Effector memory CD8-positive, alpha-beta T cell (primary cell): ENCODE measurements at regions not wholly inside any gene's neighbourhood (a gene's known extent, or its start where the extent isn't known, plus 50 kb on each side); places are given as distances from the start of the nearest gene placed in this dataset.
"Not testable (repeated sequence)": the region's sequence is repeated elsewhere in the genome, so short reads cannot be mapped to it uniquely, and the experiment has no call there.

Experiments
- ATAC-seq: fragments of 150-1000 bp; cut with Tn5 transposase; replicated peaks from 2 replicates; pipeline ENCODE4 v1.10.0; 2021; ENCODE audit warnings: mild to moderate bottlenecking, moderate library complexity
- DNase-seq, 3 experiments: peaks; one replicate each; pipeline ENCODE4 v3.0.0; 2021
- H3K27ac Mint-ChIP-seq, 2 donors: one replicate each; pipeline ENCODE4 v1.8.0; 2022; ENCODE audit warnings: mild to moderate bottlenecking in 2 of 2, mixed read lengths in 2 of 2, moderate library complexity in 2 of 2
- H3K27me3 Mint-ChIP-seq, 2 donors: one replicate each; pipeline ENCODE4 v1.8.0; 2022; ENCODE audit warnings: mixed read lengths in 2 of 2
- H3K36me3 Mint-ChIP-seq: one replicate; pipeline ENCODE4 v1.8.0; 2022; ENCODE audit warnings: mild to moderate bottlenecking, moderate library complexity, mixed read lengths; ENCODE audit not compliant: insufficient read depth
- H3K4me1 Mint-ChIP-seq, 2 donors: one replicate each; pipeline ENCODE4 v1.8.0; 2022; ENCODE audit warnings: low read depth in 2 of 2, mixed read lengths in 2 of 2
- H3K4me3 Mint-ChIP-seq, 2 donors: one replicate each; pipeline ENCODE4 v1.8.0; 2022; ENCODE audit warnings: mild to moderate bottlenecking in 2 of 2, mixed read lengths in 2 of 2, moderate library complexity in 2 of 2
- H3K9me3 Mint-ChIP-seq, 2 donors: one replicate each; pipeline ENCODE4 v1.8.0; 2022; ENCODE audit warnings: mixed read lengths in 2 of 2

GRCh38 chr10:106296750-106297392 lies 867.6 kb downstream of the SORCS1 start:
- no peaks in the 10 kb centered on the region for H3K27me3 Mint-ChIP-seq
- H3K27ac Mint-ChIP-seq = no peak overlapping the region
- ATAC-seq (no peak), DNase-seq (no peak)
- no peaks in the 10 kb centered on the region for H3K36me3 Mint-ChIP-seq
- H3K4me1 Mint-ChIP-seq = no peaks in the 10 kb centered on the region
- peaks cover 8 to 12% of the 10 kb centered on the region in 2 donors for H3K9me3 Mint-ChIP-seq
- no peak overlapping the region for H3K4me3 Mint-ChIP-seq

GRCh38 chr10:106284802-106285587 lies 879.5 kb downstream of the SORCS1 start:
- DNase-seq (no peak), ATAC-seq (no peak)
- Mint-ChIP-seq H3K4me3 (no peak overlapping the region), H3K9me3 (peaks cover 16 to 29% of the 10 kb centered on the region in 2 donors), H3K4me1 (no peaks in the 10 kb centered on the region), H3K36me3 (no peaks in the 10 kb centered on the region), H3K27ac (no peak overlapping the region), H3K27me3 (no peaks in the 10 kb centered on the region)

- Mint-ChIP-seq H3K36me3 (no peaks in the 10 kb centered on the region), H3K9me3 (peaks cover 13 to 24% of the 10 kb centered on the region in 2 donors), H3K27me3 (no peaks in the 10 kb centered on the region), H3K27ac (no peak overlapping the region), H3K4me1 (no peaks in the 10 kb centered on the region), H3K4me3 (no peak overlapping the region)
- ATAC-seq (no peak), DNase-seq (no peak)
These were observed 883.5 kb downstream of the SORCS1 start for GRCh38 chr10:106280896-106281460.

GRCh38 chr10:106278383-106278782 lies 886.1 kb downstream of the SORCS1 start:
- Mint-ChIP-seq H3K4me1 (no peaks in the 10 kb centered on the region), H3K9me3 (peaks cover 9 to 21% of the 10 kb centered on the region in 2 donors), H3K36me3 (no peaks in the 10 kb centered on the region), H3K27me3 (no peaks in the 10 kb centered on the region), H3K27ac (no peak overlapping the region), H3K4me3 (no peak overlapping the region)
- ATAC-seq = no peak
- no peak for DNase-seq

GRCh38 chr10:106271237-106271636 lies 893.3 kb downstream of the SORCS1 start:
- no peak overlapping the region for H3K4me3 Mint-ChIP-seq

GRCh38 chr10:106268000-106268399 lies 896.5 kb downstream of the SORCS1 start:
- Mint-ChIP-seq H3K27me3 (no peaks in the 10 kb centered on the region), H3K4me1 (no peaks in the 10 kb centered on the region), H3K9me3 (peaks cover 6 to 8% of the 10 kb centered on the region in 2 donors), H3K4me3 (no peak overlapping the region), H3K36me3 (no peaks in the 10 kb centered on the region), H3K27ac (no peak overlapping the region)
- DNase-seq (no peak), ATAC-seq (no peak)

More at GRCh38 chr10:106271237-106271636, 893.3 kb downstream of the SORCS1 start:
- H3K36me3 Mint-ChIP-seq = no peaks in the 10 kb centered on the region
- no peaks in the 10 kb centered on the region for H3K27me3 Mint-ChIP-seq
- no peak overlapping the region for H3K27ac Mint-ChIP-seq
- H3K9me3 Mint-ChIP-seq = peaks cover 8 to 23% of the 10 kb centered on the region in 2 donors
- ATAC-seq (no peak), DNase-seq (no peak)
- H3K4me1 Mint-ChIP-seq = no peaks in the 10 kb centered on the region

- Mint-ChIP-seq H3K27me3 (no peaks in the 10 kb centered on the region), H3K36me3 (no peaks in the 10 kb centered on the region), H3K27ac (no peak overlapping the region), H3K4me1 (no peaks in the 10 kb centered on the region), H3K4me3 (no peak overlapping the region), H3K9me3 (peaks cover 7 to 8% of the 10 kb centered on the region in 2 donors)
- DNase-seq (no peak), ATAC-seq (no peak)
These were observed 896.9 kb downstream of the SORCS1 start for GRCh38 chr10:106267591-106267990.

GRCh38 chr10:106257432-106257831 lies 907.1 kb downstream of the SORCS1 start:
- H3K36me3 Mint-ChIP-seq, ATAC-seq, DNase-seq, H3K4me1 Mint-ChIP-seq, H3K27me3 Mint-ChIP-seq, H3K27ac Mint-ChIP-seq, H3K4me3 Mint-ChIP-seq, H3K9me3 Mint-ChIP-seq: not testable (repeated sequence)

GRCh38 chr10:106255111-106255678 lies 909.3 kb downstream of the SORCS1 start:
- no peaks in the 10 kb centered on the region for H3K4me1 Mint-ChIP-seq
- no peaks in the 10 kb centered on the region for H3K36me3 Mint-ChIP-seq

GRCh38 chr10:106254071-106254470 lies 910.4 kb downstream of the SORCS1 start:
- H3K27me3 Mint-ChIP-seq = no peaks in the 10 kb centered on the region
- no peaks in the 10 kb centered on the region for H3K36me3 Mint-ChIP-seq
- H3K27ac Mint-ChIP-seq = no peak overlapping the region
- ATAC-seq (no peak), DNase-seq (no peak)
- no peaks in the 10 kb centered on the region for H3K4me1 Mint-ChIP-seq
- no peak overlapping the region for H3K4me3 Mint-ChIP-seq
- peaks cover 9 to 15% of the 10 kb centered on the region in 2 donors for H3K9me3 Mint-ChIP-seq

More at GRCh38 chr10:106255111-106255678, 909.3 kb downstream of the SORCS1 start:
- Mint-ChIP-seq H3K9me3 (peaks cover 8% of the 10 kb centered on the region in 2 donors), H3K27ac (no peak overlapping the region), H3K27me3 (no peaks in the 10 kb centered on the region), H3K4me3 (no peak overlapping the region)
- DNase-seq (no peak), ATAC-seq (no peak)

- no peak overlapping the region for H3K4me3 Mint-ChIP-seq
- no peak overlapping the region for H3K27ac Mint-ChIP-seq
- no peaks in the 10 kb centered on the region for H3K36me3 Mint-ChIP-seq
- no peaks in the 10 kb centered on the region for H3K27me3 Mint-ChIP-seq
- H3K9me3 Mint-ChIP-seq = peaks cover 11 to 16% of the 10 kb centered on the region in 2 donors
- DNase-seq (no peak), ATAC-seq (no peak)
- H3K4me1 Mint-ChIP-seq = no peaks in the 10 kb centered on the region
These were observed 912.0 kb downstream of the SORCS1 start for GRCh38 chr10:106252541-106252940.

- DNase-seq (no peak), ATAC-seq (no peak)
- H3K27ac Mint-ChIP-seq = no peak overlapping the region
- H3K4me1 Mint-ChIP-seq = no peaks in the 10 kb centered on the region
- H3K9me3 Mint-ChIP-seq = peaks cover 12 to 16% of the 10 kb centered on the region in 2 donors
- no peak overlapping the region for H3K4me3 Mint-ChIP-seq
- no peaks in the 10 kb centered on the region for H3K36me3 Mint-ChIP-seq
- H3K27me3 Mint-ChIP-seq = no peaks in the 10 kb centered on the region
These were observed 912.9 kb downstream of the SORCS1 start for GRCh38 chr10:106251573-106251972.

GRCh38 chr10:106242301-106242700 lies 922.2 kb downstream of the SORCS1 start:
- H3K27ac Mint-ChIP-seq = no peak overlapping the region
- H3K36me3 Mint-ChIP-seq = no peaks in the 10 kb centered on the region
- H3K4me1 Mint-ChIP-seq = no peaks in the 10 kb centered on the region
- H3K4me3 Mint-ChIP-seq = no peak overlapping the region
- no peak for ATAC-seq
- no peaks in the 10 kb centered on the region for H3K27me3 Mint-ChIP-seq
- H3K9me3 Mint-ChIP-seq = peaks cover 0 to 7% of the 10 kb centered on the region in 2 donors
- DNase-seq = no peak
